Effector memory CD4-positive, alpha-beta T cell (primary cell): ENCODE measurements at regions not wholly inside any gene's neighbourhood (a gene's known extent, or its start where the extent isn't known, plus 50 kb on each side); places are given as distances from the start of the nearest gene placed in this dataset.
A peak's percentile ranks its signal among the peaks of the same experiment; 100 is the strongest.

ENCODE experiments used
- DNase-seq, 3 donors: peaks; one replicate each; pipeline ENCODE4 v3.0.0-alpha.2; 2020
- H3K27ac ChIP-seq: 2 replicates; pipeline ENCODE4 v1.7.0; 2013; ENCODE audit warnings: mild to moderate bottlenecking, low read length, moderate library complexity; ENCODE audit not compliant: insufficient read depth, poor library complexity, severe bottlenecking
- H3K27me3 ChIP-seq: replicated peaks from 2 replicates; pipeline ENCODE4 v1.7.0; 2013; ENCODE audit warnings: mild to moderate bottlenecking, low read length; ENCODE audit not compliant: insufficient read depth, control insufficient read depth, poor library complexity, severe bottlenecking
- H3K36me3 ChIP-seq: 2 replicates; pipeline ENCODE4 v1.7.0; 2013; ENCODE audit warnings: mild to moderate bottlenecking, low read length, moderate library complexity; ENCODE audit not compliant: control insufficient read depth, insufficient read depth
- H3K4me1 ChIP-seq: 2 replicates; pipeline ENCODE4 v1.7.0; 2013; ENCODE audit warnings: low read length, mild to moderate bottlenecking; ENCODE audit not compliant: control insufficient read depth, insufficient read depth, poor library complexity, severe bottlenecking
- H3K4me3 ChIP-seq: 2 replicates; pipeline ENCODE4 v1.7.0; 2013; ENCODE audit warnings: low read length, low read depth, mild to moderate bottlenecking; ENCODE audit not compliant: insufficient read depth, poor library complexity, severe bottlenecking
- H3K9me3 ChIP-seq: 2 replicates; pipeline ENCODE4 v1.7.0; 2013; ENCODE audit warnings: mild to moderate bottlenecking, low read length, moderate library complexity; ENCODE audit not compliant: control insufficient read depth

- no peaks in the 10 kb centered on the region for H3K36me3 ChIP-seq
- no peak overlapping the region for H3K4me3 ChIP-seq
- no peaks in the 10 kb centered on the region for H3K27me3 ChIP-seq
- H3K4me1 ChIP-seq, result no peaks in the 10 kb centered on the region
- H3K27ac ChIP-seq, result no peak overlapping the region
- no peak for DNase-seq
- no peaks in the 10 kb centered on the region for H3K9me3 ChIP-seq
Measured at GRCh38 chr13:33525763-33526162, 240.2 kb upstream of the STARD13 start.

GRCh38 chr13:33526718-33527117 is 241.2 kb upstream of the STARD13 start:
- H3K36me3 ChIP-seq, result no peaks in the 10 kb centered on the region
- no peaks in the 10 kb centered on the region for H3K4me1 ChIP-seq
- no peak overlapping the region for H3K27ac ChIP-seq
- DNase-seq, result no peak
- no peaks in the 10 kb centered on the region for H3K9me3 ChIP-seq
- no peaks in the 10 kb centered on the region for H3K27me3 ChIP-seq
- H3K4me3 ChIP-seq, result no peak overlapping the region

GRCh38 chr13:33528896-33529295 is 243.3 kb upstream of the STARD13 start:
- no peaks in the 10 kb centered on the region for H3K9me3 ChIP-seq
- DNase-seq, result no peak
- no peaks in the 10 kb centered on the region for H3K4me1 ChIP-seq
- H3K27me3 ChIP-seq, result no peaks in the 10 kb centered on the region
- H3K27ac ChIP-seq, result no peak overlapping the region
- no peaks in the 10 kb centered on the region for H3K36me3 ChIP-seq
- no peak overlapping the region for H3K4me3 ChIP-seq

GRCh38 chr13:33531484-33531883 is 245.9 kb upstream of the STARD13 start:
- no peak for DNase-seq
- Histone ChIP-seq H3K4me3 (no peak overlapping the region), H3K36me3 (no peaks in the 10 kb centered on the region), H3K27ac (no peak overlapping the region), H3K9me3 (no peaks in the 10 kb centered on the region), H3K4me1 (no peaks in the 10 kb centered on the region), H3K27me3 (no peaks in the 10 kb centered on the region)

GRCh38 chr13:33535061-33535460 is 249.5 kb upstream of the STARD13 start:
- Histone ChIP-seq H3K27me3 (no peaks in the 10 kb centered on the region), H3K4me1 (no peaks in the 10 kb centered on the region), H3K36me3 (no peaks in the 10 kb centered on the region), H3K4me3 (no peak overlapping the region), H3K27ac (no peak overlapping the region), H3K9me3 (no peaks in the 10 kb centered on the region)
- DNase-seq, result no peak

GRCh38 chr13:33536601-33537000 is 251.0 kb upstream of the STARD13 start:
- Histone ChIP-seq H3K27me3 (no peaks in the 10 kb centered on the region), H3K27ac (no peak overlapping the region), H3K36me3 (no peaks in the 10 kb centered on the region), H3K9me3 (no peaks in the 10 kb centered on the region), H3K4me1 (peaks cover 9% of the 10 kb centered on the region), H3K4me3 (no peak overlapping the region)
- DNase-seq, result no peak

- H3K4me1 ChIP-seq, result peaks cover 10% of the 10 kb centered on the region
- no peak overlapping the region for H3K4me3 ChIP-seq
- no peak overlapping the region for H3K27ac ChIP-seq
- DNase-seq, result no peak
- no peaks in the 10 kb centered on the region for H3K27me3 ChIP-seq
- H3K9me3 ChIP-seq, result no peaks in the 10 kb centered on the region
- H3K36me3 ChIP-seq, result no peaks in the 10 kb centered on the region
Measured at GRCh38 chr13:33537026-33537425, 251.5 kb upstream of the STARD13 start.

GRCh38 chr13:33537676-33538075 is 252.1 kb upstream of the STARD13 start:
- Histone ChIP-seq H3K27ac (no peak overlapping the region), H3K4me1 (peaks cover 10% of the 10 kb centered on the region), H3K27me3 (no peaks in the 10 kb centered on the region), H3K9me3 (no peaks in the 10 kb centered on the region), H3K36me3 (no peaks in the 10 kb centered on the region), H3K4me3 (no peak overlapping the region)
- DNase-seq, result no peak

- no peak for DNase-seq
- Histone ChIP-seq H3K4me3 (peak overlapping the region; percentile 70), H3K9me3 (no peaks in the 10 kb centered on the region), H3K4me1 (peaks cover 26% of the 10 kb centered on the region), H3K27me3 (no peaks in the 10 kb centered on the region), H3K36me3 (no peaks in the 10 kb centered on the region), H3K27ac (peak overlapping the region; percentile 98)
Measured at GRCh38 chr13:33541456-33541855, 255.9 kb upstream of the STARD13 start.

- H3K27me3 ChIP-seq, result no peaks in the 10 kb centered on the region
- peak overlapping the region; percentile 98 for H3K27ac ChIP-seq
- no peak for DNase-seq
- H3K9me3 ChIP-seq, result no peaks in the 10 kb centered on the region
- peaks cover 26% of the 10 kb centered on the region for H3K4me1 ChIP-seq
- H3K36me3 ChIP-seq, result no peaks in the 10 kb centered on the region
- peak overlapping the region; percentile 70 for H3K4me3 ChIP-seq
Measured at GRCh38 chr13:33541962-33542308, 256.4 kb upstream of the STARD13 start.
